Mesenteric fat pad (tissue), 1 donor: ENCODE measurements at regions not wholly inside any gene's neighbourhood (a gene's known extent, or its start where the extent isn't known, plus 50 kb on each side); places are given as distances from the start of the nearest gene placed in this dataset.

ENCODE experiments used
- DNase-seq: peaks from one replicate; pipeline ENCODE4 v3.0.0-alpha.2; 2020; ENCODE audit warnings: low spot score
- donor health status: DM: yes; HTN: yes; CAD: no.

GRCh38 chr7:128167791-128168666 lies 73.0 kb upstream of the LEP start:
- peak; percentile 84 for DNase-seq

GRCh38 chr7:128168667-128169210 lies 72.3 kb upstream of the LEP start:
- peak; percentile 80 for DNase-seq

GRCh38 chr7:128170461-128170860 lies 70.6 kb upstream of the LEP start:
- DNase-seq, result peak; percentile 45

DNA sequence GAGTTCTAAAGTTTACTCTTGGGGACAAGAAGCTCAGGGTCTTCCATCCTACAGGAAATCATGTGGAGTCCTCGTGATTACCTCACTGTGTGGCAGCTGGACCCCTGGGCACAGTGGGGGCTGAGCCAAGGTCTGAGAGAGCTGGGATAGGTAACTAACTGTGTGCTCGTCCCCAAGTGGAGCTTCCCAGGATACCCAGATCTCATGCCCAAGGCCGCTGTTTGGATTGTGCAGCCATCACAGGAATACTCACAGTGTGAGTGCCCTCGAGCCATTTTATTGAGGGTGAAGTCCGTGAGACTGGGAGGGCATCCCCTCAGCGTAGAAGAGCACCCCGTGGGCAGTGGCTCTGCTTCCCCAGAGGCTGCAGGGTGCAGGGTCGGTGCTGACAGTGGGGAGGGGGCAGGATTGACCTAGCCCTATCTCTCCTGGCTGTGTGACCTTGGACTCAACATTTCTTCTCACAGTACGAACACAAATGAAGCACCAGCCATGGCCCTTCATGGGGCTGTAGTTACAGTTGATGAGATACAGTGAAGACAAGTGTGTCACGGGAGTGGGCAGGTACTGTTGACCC lies 69.6 kb upstream of the LEP start:
- peak; percentile 60 for DNase-seq

GRCh38 chr7:128172151-128172550 lies 68.9 kb upstream of the LEP start:
- DNase-seq, result peak; percentile 49

GRCh38 chr7:128172963-128173362 lies 68.1 kb upstream of the LEP start:
- DNase-seq, result peak; percentile 8

DNA sequence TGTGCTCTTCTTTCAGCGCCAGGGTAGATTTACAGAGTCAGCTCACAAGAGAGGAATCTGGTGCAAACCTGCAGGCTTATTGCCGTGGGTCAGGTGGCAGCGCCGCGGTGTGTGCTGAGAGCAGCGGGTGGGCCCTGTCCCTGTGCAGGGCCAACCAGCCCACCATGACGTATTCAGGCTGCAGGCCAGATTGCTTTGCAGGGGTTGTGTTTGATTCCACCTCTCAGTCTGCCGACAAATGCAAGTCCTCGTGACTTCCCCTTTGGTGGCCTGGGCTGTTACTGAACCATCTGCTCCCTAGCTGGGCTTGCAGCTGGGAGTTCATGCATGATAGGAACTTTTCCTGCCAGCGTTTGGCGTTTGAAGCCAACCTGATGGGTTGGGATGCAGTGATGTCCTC lies 66.7 kb upstream of the LEP start:
- DNase-seq, result peak; percentile 81

DNA sequence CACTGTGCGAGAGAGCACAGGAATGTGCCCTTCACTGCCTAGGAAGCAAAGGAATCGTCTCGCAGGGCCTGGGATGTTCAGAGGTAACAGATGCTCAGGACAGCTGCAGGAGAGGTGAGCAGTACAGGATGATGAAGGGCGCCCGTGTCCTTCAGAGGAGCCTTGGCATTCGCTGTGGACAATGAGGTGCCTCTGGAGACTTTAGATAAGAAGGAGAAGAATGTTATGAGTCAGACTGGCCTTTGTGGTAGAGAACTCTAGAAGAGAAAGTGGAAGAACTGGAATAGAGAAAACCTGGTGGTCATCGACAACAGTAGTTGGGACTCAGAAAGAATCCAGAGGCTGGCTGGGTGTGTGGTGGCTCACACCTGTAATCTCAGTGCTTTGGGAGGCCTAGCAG lies 64.4 kb upstream of the LEP start:
- DNase-seq, result peak; percentile 55

DNA sequence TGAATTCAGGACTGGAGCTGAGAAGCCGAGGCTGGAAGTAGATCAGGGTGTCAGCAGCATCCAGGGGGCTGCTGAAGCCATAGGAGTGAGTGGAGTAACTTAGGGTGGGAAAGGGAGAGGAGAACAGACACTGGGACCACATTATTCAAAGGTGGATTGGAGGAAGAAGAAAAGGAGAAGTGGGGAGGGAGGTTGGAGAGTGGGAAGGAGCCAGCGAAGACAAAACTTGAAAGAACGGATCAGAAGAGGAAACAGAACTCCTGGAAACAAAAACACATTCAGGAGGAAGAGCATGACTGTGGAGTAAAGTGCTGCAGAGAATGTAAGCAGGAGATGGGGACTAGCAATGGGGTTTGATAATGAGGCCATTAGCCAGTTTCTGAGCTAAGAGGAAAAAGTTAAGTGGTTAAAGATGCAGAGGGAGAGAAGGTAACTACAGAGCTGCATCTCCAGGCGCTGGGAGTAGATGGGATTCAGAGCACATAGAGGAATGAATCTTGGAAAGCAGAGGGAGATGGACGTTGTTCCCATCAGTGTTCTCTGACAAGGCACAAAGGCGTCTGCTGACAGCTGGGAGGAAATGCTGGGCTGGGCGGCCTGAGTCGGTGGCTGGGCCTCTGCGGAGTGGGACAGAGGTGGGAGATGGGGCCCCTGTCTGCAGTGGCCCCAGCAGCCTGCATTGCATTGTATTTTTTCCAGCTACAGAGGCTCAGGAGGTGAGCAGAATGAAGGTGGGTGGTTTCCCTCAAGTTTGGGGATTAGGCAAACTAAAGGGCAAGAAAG lies 63.1 kb upstream of the LEP start:
- DNase-seq, result peak; percentile 59

GRCh38 chr7:128178611-128179010 lies 62.5 kb upstream of the LEP start:
- peak; percentile 55 for DNase-seq

DNA sequence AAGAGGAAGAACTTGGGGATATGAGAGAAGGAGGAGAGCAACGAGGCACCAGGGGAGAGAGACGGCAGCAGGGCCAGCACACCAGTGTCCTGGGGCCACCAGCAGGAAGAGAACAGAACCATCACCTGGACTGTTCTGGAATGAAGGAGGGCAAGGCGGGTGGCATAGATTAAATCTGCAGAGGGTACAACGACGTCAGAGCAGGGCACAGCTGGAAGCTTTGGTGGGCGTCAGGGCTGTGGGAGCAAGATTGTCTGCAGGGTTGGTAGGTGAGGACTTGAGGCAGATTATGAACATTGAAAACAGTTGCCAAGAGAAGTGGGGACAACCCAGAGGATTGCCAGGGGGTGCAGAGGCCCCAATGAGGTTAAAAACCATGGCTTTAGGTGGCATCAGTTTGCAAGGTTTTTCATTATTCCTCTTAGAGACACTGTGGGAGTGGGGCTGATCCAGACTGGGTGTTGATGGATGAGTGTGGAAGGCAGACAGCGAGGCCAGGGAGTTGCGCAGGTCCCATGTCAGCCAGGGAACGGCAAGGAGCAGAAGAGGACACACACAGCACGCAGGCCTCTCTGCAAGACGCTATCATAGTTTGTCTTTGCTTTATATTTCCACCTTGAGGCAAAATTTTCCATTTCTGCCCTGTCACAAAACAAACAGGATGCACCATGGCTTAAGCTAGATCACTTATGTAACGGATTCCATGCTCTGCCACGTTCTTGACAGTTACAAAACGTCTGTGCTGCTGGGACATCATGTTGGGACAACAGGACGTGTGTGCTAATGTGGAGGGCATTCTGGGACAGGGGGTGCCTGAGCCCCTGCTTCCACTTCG lies 52.5 kb upstream of the LEP start:
- peak; percentile 59 for DNase-seq

DNA sequence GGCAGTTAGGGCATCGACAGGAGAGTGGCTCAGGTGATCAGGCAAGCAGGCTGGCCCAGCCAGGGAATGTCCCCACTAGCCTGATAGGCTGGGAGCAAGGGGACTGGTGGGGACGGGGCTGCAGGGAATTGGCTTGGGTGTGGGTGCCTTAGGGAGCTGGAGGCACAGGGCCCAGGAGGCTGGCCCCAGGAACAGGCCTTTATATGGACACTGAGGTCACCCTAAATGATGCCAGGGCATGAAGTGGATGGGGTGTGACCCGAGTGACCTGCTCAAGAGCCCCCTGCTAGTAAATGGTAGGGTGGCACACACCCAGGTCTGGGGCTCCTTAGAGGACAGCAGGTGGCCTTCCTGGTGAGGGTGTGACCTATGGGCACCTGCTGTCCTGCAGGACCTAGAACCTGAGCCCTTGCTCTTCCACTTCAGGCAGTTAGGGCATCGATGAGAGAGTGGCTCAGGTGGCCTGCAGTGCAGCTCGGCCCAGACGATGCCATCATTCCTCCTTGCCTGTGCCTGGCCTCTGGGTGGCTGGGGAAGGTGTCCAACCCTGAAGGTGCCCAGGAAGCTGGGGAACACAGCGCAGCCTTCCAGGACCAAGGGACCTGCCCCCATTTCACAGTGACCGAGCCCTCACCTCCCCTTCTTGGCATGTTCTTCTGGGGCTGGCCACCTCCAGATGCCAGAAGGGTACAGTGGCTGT lies 51.7 kb upstream of the LEP start:
- DNase-seq, result peak; percentile 76

- DNase-seq, result peak; percentile 68
Measured at GRCh38 chr7:128190051-128190647, 50.9 kb upstream of the LEP start.

DNA sequence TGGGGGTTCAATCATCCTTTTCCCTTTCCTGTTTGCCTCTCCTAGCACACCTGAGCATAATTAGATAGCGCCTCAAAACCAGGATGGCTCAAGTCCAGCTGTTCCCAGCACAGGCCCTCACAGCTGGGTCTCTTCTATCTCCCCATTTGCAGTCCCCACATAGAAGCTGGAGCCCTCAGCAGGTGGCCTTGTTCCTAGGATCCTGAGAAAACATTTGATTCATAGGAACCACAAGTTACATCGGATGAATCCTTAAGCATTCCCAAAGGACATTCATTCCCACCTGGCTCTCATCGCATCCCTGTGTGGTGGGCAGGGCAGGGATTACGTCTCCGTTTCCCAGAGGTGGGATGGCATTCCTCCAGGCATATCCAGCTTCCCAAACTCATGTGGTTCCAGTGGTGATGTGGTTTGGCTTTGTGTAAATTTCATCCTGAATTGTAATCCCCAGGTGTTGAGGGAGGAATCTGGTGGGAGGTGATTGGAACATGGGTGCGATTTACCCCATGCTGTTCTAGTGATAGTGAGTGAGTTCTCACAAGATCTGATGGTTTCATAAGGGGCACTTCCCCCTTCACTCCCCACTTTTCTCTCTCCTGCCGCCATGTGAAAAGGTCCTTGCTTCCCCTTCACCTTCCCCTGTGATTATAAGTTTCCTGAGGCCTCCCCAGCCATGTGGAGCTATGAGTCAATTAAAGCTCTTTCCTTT lies 49.8 kb upstream of the LEP start:
- peak; percentile 65 for DNase-seq
